ENCODE measurements at regions not wholly inside any gene's neighbourhood (a gene's known extent, or its start where the extent isn't known, plus 50 kb on each side); places are given as distances from the start of the nearest gene placed in this dataset.
A peak's percentile ranks its signal among the peaks of the same experiment; 100 is the strongest.

DNA sequence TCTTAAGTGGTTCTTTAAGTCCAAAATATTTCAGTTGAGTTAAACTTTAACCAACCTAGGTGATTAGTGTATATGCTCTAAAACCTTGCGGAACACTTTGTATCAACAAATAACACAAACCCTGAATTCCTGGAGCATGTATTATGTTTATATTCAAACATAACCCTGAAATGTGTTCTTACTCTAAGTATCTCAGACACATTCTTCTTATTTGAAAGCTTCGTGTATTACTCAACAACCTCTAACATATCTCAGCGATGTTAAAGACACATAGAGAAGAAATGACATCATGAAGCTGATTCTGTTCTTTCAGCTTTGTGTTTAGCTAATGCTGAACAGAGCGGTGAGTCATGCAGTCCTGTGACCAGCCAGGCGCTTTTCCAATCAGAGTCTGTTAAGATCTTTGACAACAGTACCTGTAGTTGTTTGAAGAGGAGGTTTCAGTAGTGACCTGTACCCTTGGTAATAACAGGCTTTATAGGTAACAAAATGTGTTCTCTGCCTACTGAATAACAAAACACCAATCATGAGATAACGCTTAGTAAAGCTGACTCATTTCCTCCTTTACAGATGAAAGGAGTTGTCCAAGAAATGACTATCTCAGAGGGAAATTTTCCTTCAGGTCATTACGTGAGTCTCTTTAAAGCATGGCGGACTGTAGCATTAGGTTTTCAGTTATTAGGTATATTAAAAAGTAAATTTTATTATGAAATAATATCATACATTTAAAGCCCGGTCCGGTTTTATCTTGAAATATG, 67.3 kb upstream of the KLF6 start:
- peaks cover 19 to 36% (median 28%) of the 10 kb centered on the region in 3 donors for H3K4me1 Mint-ChIP-seq

DNA sequence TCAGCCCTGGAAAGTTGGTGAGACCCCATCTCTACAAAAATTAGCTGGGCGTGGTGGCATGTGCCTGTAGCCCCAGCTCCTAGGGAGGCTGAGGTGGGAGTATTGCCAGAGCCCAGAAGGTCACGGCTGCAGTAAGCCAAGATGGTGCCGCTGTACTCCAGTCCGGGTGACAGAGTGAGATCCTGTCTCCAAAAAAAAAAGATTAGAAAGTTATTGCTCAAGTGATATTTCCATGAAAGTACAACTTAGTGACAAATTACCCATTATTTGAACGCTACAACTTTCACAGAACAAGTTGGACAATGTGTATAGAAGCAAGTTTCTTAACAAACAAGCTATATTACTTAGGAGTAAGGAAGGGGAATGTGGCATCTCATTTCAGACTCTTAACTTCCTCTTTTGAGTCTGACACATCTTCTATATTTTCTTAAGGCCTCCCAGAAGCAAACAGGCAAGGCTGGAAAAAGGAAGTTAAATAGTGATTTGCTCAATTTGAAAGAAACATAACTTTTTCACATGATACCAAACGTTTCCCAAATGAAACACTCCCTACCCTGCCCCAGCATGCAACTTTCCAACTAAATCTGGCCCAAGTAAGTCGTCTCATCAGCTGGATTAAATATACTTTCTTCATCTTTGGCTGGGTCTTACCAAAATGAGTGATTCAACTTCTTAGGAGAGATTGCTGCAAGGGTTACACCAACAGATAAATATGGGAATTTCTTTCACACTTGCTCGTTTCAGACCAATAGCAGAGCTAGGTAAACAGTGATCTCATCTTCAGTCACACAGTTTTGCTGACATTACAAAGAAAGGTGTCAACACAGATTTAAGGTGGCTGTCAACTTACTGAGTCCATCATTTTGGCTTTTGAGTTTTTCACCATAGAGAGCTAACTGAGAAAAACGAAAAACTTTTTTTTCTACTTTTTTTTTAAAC, 66.3 kb upstream of the KLF6 start:
- Mint-ChIP-seq H3K36me3 (no peaks in the 10 kb centered on the region), H3K4me3 (no peak overlapping the region), H3K27me3 (no peaks in the 10 kb centered on the region), H3K4me1 (peaks cover 19 to 36% (median 28%) of the 10 kb centered on the region in 3 donors), H3K9me3 (no peaks in the 10 kb centered on the region), H3K27ac (peak overlapping the region; percentile 87 to 90)
- WGBS (ENCODE audit: insufficient coverage) = 50% methylated on average over 3 of the region's 9 CpGs
- POLR2A ChIA-PET = interaction anchor here (0.6 to 3.9 kb wide), 17 partner anchors 14 to 331 kb away, joined by 3 to 73 read pairs (median 6); partner anchors contain the start of gene KLF6 (in 1 of the 2)
- Histone ChIP-seq H3K36me3 (ENCODE audit: control insufficient read depth in 2 of 2, extremely low read depth in 1 of 2, insufficient read depth in 1 of 2, low read length in 1 of 2) (no peaks in the 10 kb centered on the region), H3K27me3 (replicated peaks in 1 of 2; ENCODE audit: control insufficient read depth in 2 of 2, extremely low read depth in 1 of 2, insufficient read depth in 2 of 2, low read length in 1 of 2) (no peaks in the 10 kb centered on the region), H3K4me3 (ENCODE audit: control insufficient read depth in 1 of 2, extremely low read depth in 1 of 2, low read length in 1 of 2) (no peak overlapping the region), H3K4me1 (ENCODE audit: control insufficient read depth in 1 of 2, extremely low read depth in 1 of 2, insufficient read depth in 2 of 2, low read length in 2 of 2) (peaks cover 0 to 20% of the 10 kb centered on the region in 2 experiments), H3K27ac (ENCODE audit: low read length) (peak overlapping the region; percentile 85), H3K9me3 (no peaks in the 10 kb centered on the region)
- ATAC-seq (replicated peaks in 1 of 4) = no peak
- CTCF ChIA-PET = interaction anchor here (0.6 to 1.3 kb wide), 7 partner anchors 7 to 224 kb away, joined by 3 to 7 read pairs (median 4); partner anchors contain the start of gene KLF6 (in 1 of the 2)
- DNase-seq = peak in 1 of 35 experiments; percentile 53

More for the DNA sequence above, 67.3 kb upstream of the KLF6 start:
- no peaks in the 10 kb centered on the region for H3K27me3 ChIP-seq (replicated peaks in 1 of 2; ENCODE audit: control insufficient read depth in 2 of 2, extremely low read depth in 1 of 2, insufficient read depth in 2 of 2, low read length in 1 of 2)
- no peaks in the 10 kb centered on the region for H3K9me3 ChIP-seq
- H3K36me3 Mint-ChIP-seq = no peaks in the 10 kb centered on the region
- peak overlapping the region; percentile 87 to 90 for H3K27ac Mint-ChIP-seq
- no peaks in the 10 kb centered on the region for H3K9me3 Mint-ChIP-seq
- peaks cover 0 to 20% of the 10 kb centered on the region in 2 experiments for H3K4me1 ChIP-seq (ENCODE audit: control insufficient read depth in 1 of 2, extremely low read depth in 1 of 2, insufficient read depth in 2 of 2, low read length in 2 of 2)
- ATAC-seq (replicated peaks in 1 of 4) (peak; percentile 81 to 95 (median 88)), DNase-seq (peak in 31 of 35 experiments; percentile 20 to 79 (median 45))
- H3K4me3 Mint-ChIP-seq = peak overlapping the region in 1 of 3 donors; percentile 42
- no peaks in the 10 kb centered on the region for H3K36me3 ChIP-seq (ENCODE audit: control insufficient read depth in 2 of 2, extremely low read depth in 1 of 2, insufficient read depth in 1 of 2, low read length in 1 of 2)
- CTCF ChIA-PET = interaction anchor here (0.6 to 1.3 kb wide), 7 partner anchors 22 to 223 kb away, joined by 3 to 7 read pairs (median 3); partner anchors contain the start of gene KLF6 (in 1 of the 2)
- no peaks in the 10 kb centered on the region for H3K27me3 Mint-ChIP-seq
- 37% methylated on average over 2 of the region's 10 CpGs for WGBS (ENCODE audit: insufficient coverage)
- H3K4me3 ChIP-seq (ENCODE audit: control insufficient read depth in 1 of 2, extremely low read depth in 1 of 2, low read length in 1 of 2) = no peak overlapping the region
- H3K27ac ChIP-seq (ENCODE audit: low read length) = peak overlapping the region; percentile 85
- POLR2A ChIA-PET = interaction anchor here (0.6 to 3.9 kb wide), 18 partner anchors 13 to 96 kb away, joined by 3 to 73 read pairs (median 6); partner anchors contain the start of gene KLF6 (in 1 of the 2)

DNA sequence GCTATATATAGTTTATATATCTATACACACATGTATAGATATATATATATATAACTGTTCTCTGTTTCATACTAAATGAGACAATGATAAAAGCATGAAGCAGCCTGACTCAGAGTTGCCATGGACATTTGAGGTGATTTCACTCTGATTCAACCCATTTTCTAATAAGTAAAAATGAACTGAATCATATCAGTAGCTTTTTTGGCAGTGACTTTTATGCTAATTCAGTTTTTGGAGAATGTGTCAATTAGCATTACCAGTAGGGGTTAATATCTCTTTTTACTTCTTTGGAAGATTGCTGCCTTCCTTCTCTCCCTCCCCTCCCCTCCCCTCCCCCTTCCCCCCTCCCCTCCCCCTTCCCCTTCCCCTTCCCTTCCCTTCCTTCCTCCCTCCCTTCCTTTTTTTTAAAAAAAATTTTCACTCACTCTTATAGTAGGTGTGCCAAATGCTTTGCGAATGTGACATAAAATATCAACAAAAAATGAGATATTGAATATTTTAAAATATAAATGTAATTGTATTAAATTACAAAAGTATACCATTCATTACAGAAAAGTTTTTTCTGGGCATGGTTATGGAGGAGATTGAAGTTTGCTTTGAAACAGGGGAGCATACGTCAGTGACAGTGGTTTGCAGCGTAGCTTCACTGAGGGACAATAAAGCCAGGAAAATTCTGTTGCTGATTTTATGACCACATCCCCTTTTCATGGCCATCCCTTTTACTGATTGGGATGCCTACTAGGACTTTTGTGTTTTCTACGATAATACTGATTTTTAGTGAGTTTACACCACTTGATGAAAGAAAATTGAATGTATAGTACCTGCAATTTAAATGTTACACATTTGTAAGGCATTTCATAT, 64.0 kb upstream of the KLF6 start:
- ChIA-PET POLR2A (interaction anchor here (0.6 to 0.7 kb wide), 2 partner anchors 49 to 522 kb away, joined by 3 read pairs; no protein-coding TSS in a partner anchor), CTCF (interaction anchor here in 1 of 2 donors (0.6 kb wide), 1 partner anchor 28 kb away, joined by 3 read pairs; no protein-coding TSS in a partner anchor)
- H3K4me1 Mint-ChIP-seq = peaks cover 19 to 33% (median 28%) of the 10 kb centered on the region in 3 donors
- no peaks in the 10 kb centered on the region for H3K9me3 ChIP-seq
- H3K36me3 ChIP-seq (ENCODE audit: control insufficient read depth in 2 of 2, extremely low read depth in 1 of 2, insufficient read depth in 1 of 2, low read length in 1 of 2) = no peaks in the 10 kb centered on the region
- ATAC-seq (replicated peaks in 1 of 4) = no peak
- H3K27me3 Mint-ChIP-seq = no peaks in the 10 kb centered on the region
- WGBS (ENCODE audit: insufficient coverage) = no CpG with 5 or more reads among the region's 4 CpGs
- no peaks in the 10 kb centered on the region for H3K27me3 ChIP-seq (replicated peaks in 1 of 2; ENCODE audit: control insufficient read depth in 2 of 2, extremely low read depth in 1 of 2, insufficient read depth in 2 of 2, low read length in 1 of 2)
- H3K27ac ChIP-seq (ENCODE audit: low read length) = no peak overlapping the region
- no peaks in the 10 kb centered on the region for H3K36me3 Mint-ChIP-seq
- no peaks in the 10 kb centered on the region for H3K9me3 Mint-ChIP-seq
- DNase-seq = no peak
- no peak overlapping the region for H3K27ac Mint-ChIP-seq
- peaks cover 0 to 20% of the 10 kb centered on the region in 2 experiments for H3K4me1 ChIP-seq (ENCODE audit: control insufficient read depth in 1 of 2, extremely low read depth in 1 of 2, insufficient read depth in 2 of 2, low read length in 2 of 2)
- no peak overlapping the region for H3K4me3 Mint-ChIP-seq
- no peak overlapping the region for H3K4me3 ChIP-seq (ENCODE audit: control insufficient read depth in 1 of 2, extremely low read depth in 1 of 2, low read length in 1 of 2)

DNA sequence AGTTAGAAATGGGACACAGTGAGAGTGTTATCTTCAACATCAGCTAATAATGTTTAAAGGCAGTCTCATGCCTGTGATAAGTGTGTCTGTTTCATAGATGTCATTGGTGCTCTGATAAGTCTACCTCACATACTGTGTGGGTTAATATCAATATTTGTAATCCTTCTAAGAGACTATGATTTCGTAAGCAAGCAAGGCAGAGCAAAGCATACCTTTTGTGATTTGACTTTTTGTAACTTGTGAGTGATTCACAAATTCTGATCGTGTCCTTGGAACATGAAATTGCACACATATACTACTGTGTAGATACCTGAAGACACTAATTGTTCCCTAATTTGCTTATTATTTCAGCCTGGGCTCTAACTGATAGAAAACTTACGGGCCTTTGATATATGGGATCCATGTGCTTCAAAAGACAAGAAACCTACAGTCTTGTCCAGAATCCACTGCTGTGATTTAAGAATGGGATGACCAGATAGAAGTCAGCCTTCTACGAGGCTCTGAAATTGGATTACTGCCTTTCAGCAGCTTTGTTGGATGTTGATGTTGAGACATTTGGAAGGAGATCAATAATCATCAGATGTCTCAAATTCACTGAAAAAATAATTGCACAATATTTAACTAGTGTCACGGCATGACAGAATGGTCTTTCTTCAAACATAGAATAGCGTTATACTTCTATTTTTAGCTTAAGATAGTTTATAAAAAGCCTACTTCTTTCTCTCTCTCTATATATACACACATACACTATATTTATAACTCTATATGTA, 63.2 kb upstream of the KLF6 start:
- no peaks in the 10 kb centered on the region for H3K27me3 Mint-ChIP-seq
- WGBS (ENCODE audit: insufficient coverage) = no CpG with 5 or more reads among the region's 6 CpGs
- ChIA-PET POLR2A (interaction anchor here (0.7 to 1.3 kb wide), 2 partner anchors 17 to 48 kb away, joined by 3 to 5 read pairs; no protein-coding TSS in a partner anchor), CTCF (interaction anchor here (0.6 to 0.7 kb wide), 2 partner anchors 29 to 317 kb away, joined by 3 read pairs; no protein-coding TSS in a partner anchor)
- H3K36me3 ChIP-seq (ENCODE audit: control insufficient read depth in 2 of 2, extremely low read depth in 1 of 2, insufficient read depth in 1 of 2, low read length in 1 of 2) = no peaks in the 10 kb centered on the region
- no peak overlapping the region for H3K4me3 ChIP-seq (ENCODE audit: control insufficient read depth in 1 of 2, extremely low read depth in 1 of 2, low read length in 1 of 2)
- H3K9me3 Mint-ChIP-seq = no peaks in the 10 kb centered on the region
- no peak overlapping the region for H3K27ac ChIP-seq (ENCODE audit: low read length)
- H3K4me1 Mint-ChIP-seq = peaks cover 19 to 30% (median 26%) of the 10 kb centered on the region in 3 donors
- no peak overlapping the region for H3K27ac Mint-ChIP-seq
- peaks cover 0 to 18% of the 10 kb centered on the region in 2 experiments for H3K4me1 ChIP-seq (ENCODE audit: control insufficient read depth in 1 of 2, extremely low read depth in 1 of 2, insufficient read depth in 2 of 2, low read length in 2 of 2)
- DNase-seq (no peak), ATAC-seq (replicated peaks in 1 of 4) (no peak)
- H3K27me3 ChIP-seq (replicated peaks in 1 of 2; ENCODE audit: control insufficient read depth in 2 of 2, extremely low read depth in 1 of 2, insufficient read depth in 2 of 2, low read length in 1 of 2) = no peaks in the 10 kb centered on the region
- H3K9me3 ChIP-seq = no peaks in the 10 kb centered on the region
- H3K4me3 Mint-ChIP-seq = no peak overlapping the region
- H3K36me3 Mint-ChIP-seq = no peaks in the 10 kb centered on the region

DNA sequence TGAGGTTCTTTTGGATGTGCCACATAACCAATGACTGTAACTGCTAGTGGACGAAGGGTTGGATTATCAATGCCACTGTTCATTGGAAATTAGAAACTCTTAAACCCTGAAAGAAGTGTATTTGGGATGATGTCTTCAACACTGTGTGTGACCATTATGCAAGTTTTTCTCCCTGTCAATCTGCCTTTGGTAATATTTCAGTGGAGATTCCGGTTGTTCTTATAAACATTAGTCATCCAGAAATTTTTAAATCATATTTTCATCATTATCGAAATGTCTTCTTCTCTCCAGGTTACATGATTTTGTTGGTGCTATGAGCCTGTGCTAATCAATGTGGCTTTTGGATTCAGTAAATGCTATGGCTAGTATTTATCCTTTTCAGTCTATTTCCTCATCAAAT, 61.7 kb upstream of the KLF6 start:
- H3K4me1 Mint-ChIP-seq = peaks cover 14 to 17% (median 15%) of the 10 kb centered on the region in 3 donors
- POLR2A ChIA-PET = interaction anchor here (0.7 to 1.3 kb wide), 4 partner anchors 19 to 62 kb away, joined by 3 to 6 read pairs (median 4); partner anchors contain the start of gene KLF6 (in 1 of the 2)
- peaks cover 0 to 10% of the 10 kb centered on the region in 2 experiments for H3K4me1 ChIP-seq (ENCODE audit: control insufficient read depth in 1 of 2, extremely low read depth in 1 of 2, insufficient read depth in 2 of 2, low read length in 2 of 2)
- H3K36me3 ChIP-seq (ENCODE audit: control insufficient read depth in 2 of 2, extremely low read depth in 1 of 2, insufficient read depth in 1 of 2, low read length in 1 of 2) = no peaks in the 10 kb centered on the region
- no peaks in the 10 kb centered on the region for H3K36me3 Mint-ChIP-seq
- H3K9me3 Mint-ChIP-seq = no peaks in the 10 kb centered on the region
- H3K4me3 ChIP-seq (ENCODE audit: control insufficient read depth in 1 of 2, extremely low read depth in 1 of 2, low read length in 1 of 2) = no peak overlapping the region
- WGBS (ENCODE audit: insufficient coverage) = 89% methylated on average over 1 of the region's 3 CpGs
- H3K27me3 Mint-ChIP-seq = no peaks in the 10 kb centered on the region
- ATAC-seq (replicated peaks in 1 of 4) (no peak), DNase-seq (no peak)
- H3K27ac Mint-ChIP-seq = peak overlapping the region in 1 of 2 donors; percentile 14
- H3K9me3 ChIP-seq = no peaks in the 10 kb centered on the region
- H3K4me3 Mint-ChIP-seq = no peak overlapping the region
- no peaks in the 10 kb centered on the region for H3K27me3 ChIP-seq (replicated peaks in 1 of 2; ENCODE audit: control insufficient read depth in 2 of 2, extremely low read depth in 1 of 2, insufficient read depth in 2 of 2, low read length in 1 of 2)
- CTCF ChIA-PET = no interaction called here
- no peak overlapping the region for H3K27ac ChIP-seq (ENCODE audit: low read length)
